Erythroblast (primary cell): ENCODE measurements at regions not wholly inside any gene's neighbourhood (a gene's known extent, or its start where the extent isn't known, plus 50 kb on each side); places are given as distances from the start of the nearest gene placed in this dataset.

Experiments used
- DNase-seq, 2 experiments: peaks; one replicate each; lab custom pipeline; 2025; lab: John Stamatoyannopoulos, UW
- GATA1 ChIP-seq: IDR thresholded peaks from 2 replicates; pipeline ENCODE4 v1.6.1; 2011; ENCODE audit warnings: low read depth, mild to moderate bottlenecking, control low read depth, low read length, moderate library complexity
- POLR2A ChIP-seq: IDR thresholded peaks from 2 replicates; pipeline ENCODE4 v1.6.1; 2011; ENCODE audit warnings: mild to moderate bottlenecking, low read length

- DNase-seq = no peak
- TF ChIP-seq GATA1 (no peak), POLR2A (no peak)
Measured at GRCh38 chr13:55550624-55551023, 1590.1 kb upstream of the PRR20A start.

- no peak for TF ChIP-seq GATA1
- no peak for TF ChIP-seq POLR2A
- DNase-seq = no peak
Measured at GRCh38 chr13:55553701-55554100, 1587.0 kb upstream of the PRR20A start.

- no peak for TF ChIP-seq POLR2A
- TF ChIP-seq GATA1 = no peak
- DNase-seq = no peak
Measured at GRCh38 chr13:55554741-55555140, 1586.0 kb upstream of the PRR20A start.

- TF ChIP-seq GATA1 (no peak), POLR2A (no peak)
- DNase-seq = no peak
Measured at GRCh38 chr13:55560331-55560730, 1580.4 kb upstream of the PRR20A start.

- no peak for DNase-seq
Measured at GRCh38 chr13:55563267-55563666, 1577.5 kb upstream of the PRR20A start.

DNA sequence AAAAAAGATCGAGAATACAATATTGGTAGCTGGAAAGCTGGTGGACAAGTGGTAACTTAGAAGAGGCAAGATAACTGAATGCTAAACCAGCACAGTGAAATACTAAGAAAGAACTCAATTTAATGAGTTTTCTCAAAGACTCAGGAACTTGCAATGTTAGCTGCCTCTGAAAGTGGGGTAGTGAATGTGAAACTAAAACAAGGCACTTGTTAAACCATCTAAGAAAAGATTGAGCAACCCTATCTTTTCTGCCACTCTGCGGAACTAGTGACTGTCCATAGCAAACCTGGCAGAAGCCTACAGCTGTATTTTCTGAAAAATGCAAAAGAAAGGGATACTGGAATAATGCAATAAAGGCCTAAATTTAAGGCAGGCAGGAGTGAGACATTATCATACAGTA lies 1574.4 kb upstream of the PRR20A start:
- TF ChIP-seq GATA1 = no peak
- no peak for TF ChIP-seq POLR2A
- no peak for DNase-seq

More at GRCh38 chr13:55563267-55563666, 1577.5 kb upstream of the PRR20A start:
- TF ChIP-seq POLR2A (no peak), GATA1 (no peak)

- TF ChIP-seq GATA1 (no peak), POLR2A (no peak)
- no peak for DNase-seq
Measured at GRCh38 chr13:55566779-55567178, 1573.9 kb upstream of the PRR20A start.

- TF ChIP-seq GATA1 = no peak
- TF ChIP-seq POLR2A = no peak
- DNase-seq = no peak
Measured at GRCh38 chr13:55567721-55568625, 1572.7 kb upstream of the PRR20A start.

DNA sequence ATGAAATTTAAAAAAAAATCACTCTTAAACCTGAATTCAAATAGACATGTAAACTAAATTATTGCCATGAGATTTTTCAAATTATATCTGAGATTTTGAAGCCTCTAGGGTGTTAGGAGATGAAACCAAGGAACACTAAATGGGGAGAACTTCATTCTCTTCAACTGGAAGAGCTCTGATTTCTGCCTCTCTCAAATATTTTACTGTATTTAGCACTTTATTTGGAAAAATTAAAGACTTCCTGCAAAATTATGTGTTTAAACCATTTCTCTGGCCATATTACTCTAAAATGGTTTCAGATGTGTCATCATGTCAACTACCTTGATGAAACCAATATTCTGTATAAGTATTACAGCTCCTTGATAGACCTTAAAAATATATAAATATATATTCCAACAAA lies 1571.6 kb upstream of the PRR20A start:
- no peak for TF ChIP-seq POLR2A
- no peak for TF ChIP-seq GATA1
- no peak for DNase-seq

GRCh38 chr13:55569514-55569913 lies 1571.2 kb upstream of the PRR20A start:
- TF ChIP-seq GATA1 (no peak), POLR2A (no peak)
- DNase-seq = no peak

GRCh38 chr13:55570371-55570770 lies 1570.3 kb upstream of the PRR20A start:
- no peak for TF ChIP-seq GATA1
- TF ChIP-seq POLR2A = no peak
- no peak for DNase-seq

- TF ChIP-seq POLR2A (no peak), GATA1 (no peak)
- DNase-seq = no peak
Measured at GRCh38 chr13:55571237-55571867, 1569.4 kb upstream of the PRR20A start.

- TF ChIP-seq GATA1 (no peak), POLR2A (no peak)
- no peak for DNase-seq
Measured at GRCh38 chr13:55572408-55572807, 1568.3 kb upstream of the PRR20A start.

GRCh38 chr13:55572862-55573261 lies 1567.9 kb upstream of the PRR20A start:
- TF ChIP-seq GATA1 (no peak), POLR2A (no peak)
- no peak for DNase-seq
